ENCODE measurements at regions not wholly inside any gene's neighbourhood (a gene's known extent, or its start where the extent isn't known, plus 50 kb on each side); places are given as distances from the start of the nearest gene placed in this dataset.
"Not testable (repeated sequence)": the region's sequence is repeated elsewhere in the genome, so short reads cannot be mapped to it uniquely, and the experiment has no call there.

DNA sequence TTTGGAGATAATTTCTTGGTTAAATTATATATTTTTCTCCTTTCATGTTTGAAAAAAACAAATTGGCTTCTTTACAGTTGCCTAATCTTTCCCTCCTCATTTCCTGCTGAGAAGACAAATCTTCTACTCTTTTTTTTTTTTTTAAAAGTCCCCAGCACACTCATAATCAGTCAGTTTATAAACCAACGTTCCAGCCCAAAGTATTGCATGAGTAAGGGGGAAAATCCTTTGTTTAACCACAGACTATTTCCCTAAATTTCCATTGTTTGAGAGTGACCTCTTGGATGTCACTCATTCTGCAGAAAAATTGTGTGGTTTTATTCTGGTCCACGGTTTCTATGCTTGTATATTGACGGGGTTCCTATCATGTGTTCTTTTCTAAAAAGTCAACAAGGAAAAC lies 55.1 kb upstream of the TLR4 start:
- no peak for DNase-seq

DNA sequence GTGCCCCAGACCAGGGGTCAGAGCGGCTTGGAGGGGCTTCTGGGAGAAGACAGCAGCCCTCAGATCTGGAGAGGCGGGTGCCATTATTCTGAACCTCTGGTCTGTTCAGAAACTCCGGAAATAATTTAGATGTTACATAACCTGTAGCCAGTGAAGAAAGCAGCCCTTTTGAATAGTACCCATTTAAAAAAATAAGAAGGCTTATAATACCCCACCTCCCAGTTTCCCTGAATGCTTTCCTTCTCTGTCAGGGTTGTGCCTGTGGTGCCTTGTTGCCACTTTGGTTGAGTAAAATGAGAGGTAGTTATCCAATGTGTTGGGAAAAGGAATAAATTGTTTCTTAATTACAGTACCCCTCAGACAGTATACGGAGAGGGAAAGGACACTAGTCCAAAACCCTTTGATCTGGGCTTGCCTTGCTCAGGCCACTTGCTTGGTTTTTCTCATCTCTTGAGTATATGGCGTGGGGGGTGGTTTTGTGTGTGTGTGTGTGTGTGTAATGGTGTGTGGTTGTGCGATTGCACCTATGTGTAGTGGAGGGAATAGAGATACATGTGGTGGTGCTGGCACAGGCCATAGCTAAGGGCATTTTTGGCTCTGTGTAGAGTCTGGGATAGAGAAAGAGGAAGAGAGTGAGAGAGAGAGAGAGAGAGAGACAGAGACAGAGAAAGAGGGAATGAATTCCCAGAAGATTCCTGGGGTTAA lies 59.1 kb upstream of the TLR4 start:
- DNase-seq = no peak

DNA sequence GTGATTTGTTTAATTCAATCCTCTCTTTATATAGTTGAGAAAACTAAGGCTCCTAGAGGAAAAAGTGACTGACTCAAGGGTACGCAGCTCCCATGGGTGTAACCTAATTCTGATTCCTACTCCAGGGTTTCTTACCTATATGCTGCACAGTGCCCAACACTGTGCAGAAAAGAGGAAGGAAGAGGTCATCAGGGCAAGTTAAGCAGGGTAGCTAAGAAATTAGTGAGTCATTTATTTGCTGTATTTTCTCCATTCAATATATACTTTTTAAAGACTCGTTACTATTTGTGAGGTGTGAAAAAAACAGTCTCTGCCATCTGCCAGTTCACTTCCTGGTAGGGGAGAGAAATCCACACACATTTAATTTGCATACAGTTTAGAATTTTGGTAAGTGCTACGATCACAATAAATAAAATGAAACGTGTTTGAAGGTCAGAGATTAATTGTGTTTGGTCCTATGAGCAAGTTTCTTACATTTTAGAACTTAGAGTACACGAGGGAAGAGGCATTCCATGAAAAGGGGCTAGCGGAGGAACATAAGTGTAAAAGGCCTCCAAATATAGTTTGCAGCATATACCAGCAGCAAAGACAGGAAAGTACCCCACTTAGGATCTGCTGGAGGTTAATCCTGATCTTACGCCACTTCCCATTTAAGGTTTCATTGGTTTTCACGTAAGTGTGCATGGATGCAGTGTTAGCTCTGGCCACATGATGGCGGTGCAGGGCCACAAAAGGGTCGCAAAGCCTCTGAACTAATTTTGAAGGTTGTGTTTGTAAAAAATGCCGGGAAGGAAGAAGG lies 59.9 kb upstream of the TLR4 start:
- peak; percentile 20 for DNase-seq

DNA sequence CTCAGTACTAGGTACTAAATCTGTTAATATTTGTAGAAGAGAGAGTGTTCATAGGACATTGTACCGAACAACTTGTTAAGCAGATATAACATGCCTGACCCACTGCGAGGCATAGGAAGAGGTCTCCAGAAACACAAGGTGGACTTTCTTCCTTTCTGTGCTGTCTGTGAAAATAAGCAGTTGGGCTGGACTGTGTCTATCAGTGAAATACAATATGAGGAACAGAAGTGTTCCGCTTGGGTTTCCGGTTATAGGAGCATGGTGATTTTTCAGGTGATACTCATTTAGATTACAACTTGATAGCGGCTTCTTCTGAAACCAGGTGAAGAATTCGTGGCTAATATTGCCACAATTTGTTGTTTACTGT lies 60.9 kb upstream of the TLR4 start:
- no peak for DNase-seq

DNA sequence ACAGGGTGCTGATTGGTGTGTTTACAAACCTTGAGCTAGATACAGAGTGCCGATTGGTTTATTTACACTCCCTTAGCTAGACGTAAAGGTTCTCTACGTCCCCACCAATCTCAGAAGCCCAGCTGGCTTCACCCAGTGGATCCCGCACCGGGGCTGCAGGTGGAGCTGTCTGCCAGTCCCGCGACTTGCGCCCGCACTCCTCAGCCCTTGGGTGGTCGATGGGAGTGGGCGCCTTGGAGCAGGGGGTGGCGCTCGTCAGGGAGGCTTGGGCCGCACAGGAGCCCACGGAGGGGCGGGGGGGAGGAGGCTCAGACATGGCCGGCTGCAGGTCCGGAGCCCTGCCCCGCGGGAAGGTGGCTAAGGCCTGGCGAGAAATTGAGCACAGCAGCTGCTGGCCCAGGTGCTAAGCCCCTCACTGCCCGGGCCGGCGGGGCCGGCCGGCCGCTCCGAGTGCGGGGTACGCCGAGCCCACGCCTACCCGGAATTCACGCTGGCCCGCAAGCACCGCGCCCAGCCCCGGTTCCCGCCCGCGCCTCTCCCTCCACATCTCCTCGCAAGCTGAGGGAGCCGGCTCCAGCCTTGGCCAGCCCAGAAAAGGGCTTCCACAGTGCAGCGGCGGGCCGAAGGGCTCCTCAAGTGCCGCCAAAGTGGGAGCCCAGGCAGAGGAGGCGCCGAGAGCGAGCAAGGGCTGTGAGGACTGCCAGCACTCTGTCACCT lies 61.5 kb upstream of the TLR4 start:
- not testable (repeated sequence) for DNase-seq

DNA sequence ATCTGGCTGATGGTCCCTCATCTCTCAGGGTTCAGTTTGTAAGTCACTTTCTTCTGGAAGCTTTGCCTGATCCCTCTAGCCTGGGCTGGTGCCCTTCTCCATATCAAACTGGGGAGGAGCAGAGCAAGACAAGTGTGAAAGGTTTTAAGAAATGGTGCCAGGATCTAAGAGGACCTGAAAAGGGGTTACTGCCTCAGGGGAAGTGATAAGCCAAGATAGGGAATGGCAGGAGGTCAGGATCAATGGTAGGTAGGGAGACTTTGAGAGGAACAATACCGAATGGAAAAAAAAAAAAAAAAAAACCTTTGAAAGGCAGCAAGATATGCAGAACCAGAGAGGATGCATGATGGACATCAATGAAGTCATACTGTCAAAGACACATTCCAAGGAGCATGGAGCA lies 67.5 kb upstream of the TLR4 start:
- DNase-seq = no peak

DNA sequence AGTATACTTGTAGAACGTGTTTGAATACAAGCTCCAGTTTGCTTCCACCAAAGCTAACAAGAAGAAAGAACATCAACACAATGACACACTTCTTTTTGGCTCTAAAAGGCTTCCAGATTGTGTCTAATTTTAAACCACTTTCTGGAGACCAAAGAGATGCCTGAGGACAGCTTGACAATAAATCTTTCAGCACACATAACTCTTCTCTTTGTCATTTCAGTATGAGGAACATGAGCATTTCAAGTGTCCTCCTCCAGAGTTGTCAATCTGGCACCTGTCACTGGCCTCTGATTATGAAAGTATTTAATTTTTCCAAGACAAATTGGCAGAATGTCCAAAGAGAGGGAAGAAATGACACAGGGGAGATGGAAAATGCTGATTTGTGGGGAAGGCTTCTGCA lies 79.0 kb upstream of the TLR4 start:
- peak; percentile 69 for DNase-seq

DNA sequence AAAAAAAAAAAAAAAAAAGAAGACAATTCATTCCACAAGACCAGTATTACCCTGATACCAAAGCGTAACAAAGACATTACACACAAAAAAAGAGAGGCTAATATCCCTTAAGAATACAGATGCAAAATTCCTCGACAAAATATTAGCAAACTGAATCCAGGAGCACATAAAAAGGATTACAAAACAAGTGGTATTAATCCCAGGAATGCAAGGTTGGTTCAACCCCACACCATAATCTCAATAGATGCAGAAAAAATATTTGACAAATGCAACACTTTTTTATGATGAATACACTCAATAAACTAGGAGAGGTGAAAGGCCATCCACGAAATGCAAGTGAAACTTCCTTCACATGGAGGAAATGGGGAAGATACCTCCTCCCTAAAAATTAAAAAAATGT lies 80.1 kb upstream of the TLR4 start:
- DNase-seq = no peak

DNA sequence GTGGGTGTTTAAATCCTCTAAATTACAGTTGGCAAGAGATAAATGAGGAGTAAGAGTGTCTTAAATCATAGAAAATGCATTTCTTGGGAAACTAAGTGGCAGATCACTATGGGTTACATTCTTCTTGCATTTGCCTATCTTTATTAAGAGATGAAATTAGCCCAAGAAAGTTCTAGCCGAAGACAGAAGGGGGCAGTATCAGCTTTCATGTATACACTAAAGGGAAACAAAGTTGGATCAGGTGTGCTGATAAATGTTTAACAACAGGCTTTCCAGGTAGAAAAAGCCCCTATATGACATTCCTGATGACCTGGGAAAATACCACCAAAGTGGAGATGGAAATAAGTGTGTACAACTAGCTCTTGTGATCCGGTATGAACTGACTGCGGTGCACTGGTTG lies 81.9 kb upstream of the TLR4 start:
- DNase-seq = no peak

DNA sequence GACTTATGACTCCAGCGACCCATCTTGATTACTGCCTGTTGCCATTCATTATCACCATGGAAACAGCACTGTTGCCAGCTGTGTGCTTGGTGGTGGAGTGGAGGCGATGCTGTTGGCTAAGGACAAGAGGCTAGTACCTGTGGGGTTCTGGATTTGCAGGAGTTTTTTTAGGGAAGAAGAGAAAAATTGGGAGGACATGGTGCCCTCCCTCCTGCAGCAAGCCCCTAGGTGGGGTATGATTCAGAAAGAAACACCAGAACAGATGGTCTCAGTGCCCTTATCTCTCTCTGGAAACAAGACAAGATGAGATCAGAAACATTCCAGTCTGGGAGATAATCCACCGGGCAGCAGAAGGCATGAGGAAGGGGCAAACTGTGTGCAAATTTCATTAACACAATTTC lies 87.8 kb upstream of the TLR4 start:
- DNase-seq = peak; percentile 17

DNA sequence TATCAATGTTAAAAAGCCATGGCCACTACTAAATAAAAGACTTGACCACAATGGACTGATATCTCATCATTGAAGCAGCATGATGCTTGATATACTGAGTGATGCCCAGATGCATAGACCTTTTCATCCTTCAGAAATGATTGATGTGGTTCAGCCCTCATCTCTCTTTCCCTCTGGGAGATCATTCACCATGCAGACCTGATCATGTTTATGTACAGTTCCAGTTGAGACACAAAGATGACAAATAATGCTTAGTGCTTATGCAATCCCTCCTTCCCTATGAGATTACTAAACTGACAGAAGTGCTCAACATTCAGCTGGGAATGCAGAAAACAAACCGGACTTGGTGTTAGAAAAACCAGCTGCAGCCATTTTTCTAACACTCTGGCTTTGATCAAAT lies 91.9 kb upstream of the TLR4 start:
- no peak for DNase-seq

DNA sequence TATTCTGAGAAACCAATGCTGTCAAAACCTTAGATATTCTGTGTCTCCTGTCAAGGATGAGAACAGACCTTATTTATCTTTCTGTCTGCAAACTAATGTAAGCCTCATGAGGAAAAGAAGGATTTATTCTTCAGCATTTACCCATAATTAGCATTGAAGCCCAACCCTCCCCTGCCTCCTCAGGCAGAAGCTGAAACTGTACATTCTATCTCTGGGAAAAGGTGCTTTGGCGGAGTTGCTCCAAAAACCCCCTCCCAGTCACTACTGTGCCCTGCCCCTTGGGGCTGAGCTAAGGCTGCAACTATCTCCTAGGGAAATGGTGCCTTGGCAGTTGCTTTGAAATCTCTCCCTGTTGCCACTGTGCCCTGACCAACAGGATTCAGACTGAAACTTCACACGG lies 106.2 kb upstream of the TLR4 start:
- no peak for DNase-seq

DNA sequence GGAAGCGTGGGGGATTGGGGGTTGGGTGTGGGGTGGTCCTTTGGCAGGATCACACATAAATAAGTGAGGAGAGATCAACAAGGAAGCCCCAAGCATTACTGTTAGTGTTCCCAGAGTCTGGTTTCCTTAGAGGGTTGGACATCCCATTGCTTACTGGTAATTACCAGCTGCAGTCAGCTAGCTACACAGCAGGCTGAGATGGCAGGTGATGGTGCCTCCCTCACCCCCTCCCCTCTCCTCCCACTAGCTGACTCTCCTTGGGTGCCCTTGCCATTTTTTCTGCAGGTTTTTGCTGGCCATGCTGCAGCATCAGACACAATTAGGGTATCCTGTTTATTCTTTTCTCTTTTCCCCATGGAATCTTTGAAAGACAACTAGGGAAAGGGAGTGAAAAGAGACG lies 107.5 kb upstream of the TLR4 start:
- no peak for DNase-seq

DNA sequence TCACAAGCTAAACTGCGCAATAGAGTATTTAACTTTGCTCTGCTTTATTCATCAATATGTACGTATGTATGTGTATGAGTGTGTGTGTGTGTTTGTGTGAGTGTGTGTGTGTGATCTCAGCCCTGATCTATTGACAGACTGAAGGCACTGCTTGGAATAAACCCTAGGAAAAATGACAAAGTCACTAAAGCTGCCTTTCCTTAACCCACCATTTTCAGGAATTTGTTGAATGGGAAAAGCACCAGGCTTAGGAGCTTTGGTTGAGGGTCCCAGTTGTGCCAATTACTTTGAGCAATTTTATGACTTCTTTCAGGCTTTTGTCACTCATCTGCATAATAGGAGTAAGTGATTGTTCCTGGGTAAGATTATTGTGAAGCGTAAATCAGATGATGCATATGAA lies 108.6 kb upstream of the TLR4 start:
- no peak for DNase-seq

DNA sequence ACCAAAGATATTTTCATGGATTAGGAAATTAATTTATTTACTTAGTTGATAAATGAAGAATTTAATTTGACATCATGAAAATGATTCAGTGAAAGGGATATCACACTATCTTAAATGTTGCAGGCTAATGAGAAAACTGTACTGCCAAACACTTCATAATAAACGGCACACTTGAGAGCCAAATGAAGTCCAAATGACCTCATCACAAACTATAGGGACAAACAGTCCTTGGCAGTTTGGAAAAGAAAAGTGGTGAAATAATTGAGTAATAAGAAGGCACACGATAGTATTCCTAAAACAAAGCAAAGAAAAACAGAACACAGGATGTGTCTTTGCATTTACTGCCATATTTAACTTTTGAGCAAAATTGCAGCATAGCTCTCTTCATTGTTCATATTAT lies 116.9 kb upstream of the TLR4 start:
- no peak for DNase-seq

DNA sequence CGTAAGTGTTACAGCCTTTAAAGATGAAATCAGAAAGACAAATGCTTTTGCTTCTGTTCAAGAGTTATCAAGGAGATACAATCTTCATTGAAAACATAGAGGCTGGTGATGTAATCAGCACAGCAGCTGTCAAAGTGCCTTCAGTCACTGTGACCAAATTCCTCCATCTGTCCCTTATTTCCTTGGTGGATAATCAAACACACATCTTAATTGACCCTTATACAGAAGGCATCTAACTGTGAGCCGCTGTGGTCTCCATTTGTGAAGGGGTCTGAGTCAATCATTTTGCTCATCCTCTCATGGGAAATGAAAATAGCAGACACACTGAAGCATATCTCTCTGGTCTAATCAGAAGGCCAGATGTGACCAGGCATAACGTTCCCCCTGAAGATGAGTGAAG lies 130.1 kb upstream of the TLR4 start:
- DNase-seq = no peak

DNA sequence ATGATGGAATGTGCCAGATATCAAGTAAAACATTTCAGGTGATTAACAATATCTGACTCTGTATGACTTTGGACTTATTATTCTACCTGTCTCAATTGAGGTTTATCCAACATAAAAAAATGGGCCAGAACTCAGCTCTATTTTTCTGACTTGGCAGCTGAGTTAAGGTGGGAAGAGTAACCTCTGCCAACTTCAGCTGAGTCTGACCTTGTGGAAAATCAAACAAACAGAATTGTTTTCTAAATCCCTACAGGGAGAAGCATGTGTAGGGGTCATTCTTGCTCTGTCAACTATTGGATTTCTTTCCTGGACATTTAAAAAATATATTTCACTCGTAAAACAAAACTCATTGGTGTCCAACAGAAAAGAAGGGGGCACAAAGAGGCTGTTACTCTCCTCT lies 139.4 kb upstream of the TLR4 start:
- no peak for DNase-seq

DNA sequence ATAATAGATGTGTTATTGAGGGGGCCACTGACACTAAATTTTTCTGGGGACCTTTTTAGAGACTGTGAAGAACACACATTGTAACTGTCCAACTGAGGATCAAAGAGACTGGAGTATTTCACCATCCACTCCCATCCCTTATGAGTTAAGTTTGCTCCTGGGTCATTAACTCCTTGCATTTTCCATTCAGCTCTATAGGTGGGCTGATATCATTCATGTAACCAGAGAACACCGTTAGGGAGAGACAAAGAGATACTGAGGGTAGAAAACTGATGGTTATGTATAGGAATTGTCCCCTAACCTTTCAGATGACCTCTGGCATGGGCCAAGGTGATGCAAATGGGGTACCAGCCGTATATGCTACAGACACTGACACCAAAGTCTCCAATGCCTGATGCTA lies 142.4 kb upstream of the TLR4 start:
- DNase-seq = no peak

DNA sequence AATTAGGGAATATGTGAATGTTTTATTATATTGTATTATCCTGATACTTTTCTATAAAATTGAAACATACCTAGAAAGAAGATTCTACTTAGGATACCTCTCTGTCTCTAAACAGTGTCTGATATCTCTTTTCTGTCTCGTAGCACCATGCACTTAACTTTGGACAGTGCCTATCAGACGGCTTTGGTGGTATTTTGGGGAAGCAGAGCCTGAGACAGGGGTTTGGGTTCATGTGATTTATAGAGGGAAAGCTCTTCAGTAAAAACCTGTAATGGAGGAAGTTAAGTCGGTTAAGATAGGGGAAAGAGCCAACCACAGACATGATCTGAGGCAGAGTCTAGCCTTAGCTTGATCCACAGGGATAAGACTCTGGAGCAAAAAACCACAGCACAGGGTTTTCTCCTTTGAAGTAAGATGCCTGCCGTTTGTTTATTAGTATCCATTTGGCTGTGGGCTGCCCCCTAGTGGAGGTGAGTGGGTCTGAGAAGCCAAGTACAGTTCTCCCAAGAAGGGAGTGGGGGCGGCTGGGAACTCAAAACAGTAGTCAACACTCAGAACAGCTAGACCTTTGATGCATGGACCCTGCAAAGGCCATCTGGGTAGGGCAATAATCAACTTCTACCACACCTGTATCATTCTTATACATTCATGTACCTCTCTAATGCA lies 141.2 kb upstream of the ASTN2 start:
- no peak for DNase-seq

DNA sequence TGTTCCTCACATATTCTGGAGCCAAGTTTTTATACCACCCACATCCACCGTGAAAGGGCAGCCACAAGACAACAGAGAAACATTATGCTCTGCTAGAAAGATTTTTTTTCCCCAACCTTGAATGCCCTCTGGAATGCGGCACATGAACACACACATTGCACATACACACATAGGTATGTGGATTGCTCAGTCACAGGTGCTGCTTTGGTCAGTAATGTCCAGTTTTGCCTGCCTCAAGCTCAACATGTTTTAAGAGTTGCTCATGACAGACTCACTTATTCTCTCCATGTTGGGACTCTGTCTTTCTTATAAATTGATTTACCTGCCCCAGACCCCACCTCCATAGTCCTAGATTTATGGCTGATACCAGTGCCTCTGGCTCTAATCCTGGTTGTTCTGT lies 138.0 kb upstream of the ASTN2 start:
- DNase-seq = no peak

DNA sequence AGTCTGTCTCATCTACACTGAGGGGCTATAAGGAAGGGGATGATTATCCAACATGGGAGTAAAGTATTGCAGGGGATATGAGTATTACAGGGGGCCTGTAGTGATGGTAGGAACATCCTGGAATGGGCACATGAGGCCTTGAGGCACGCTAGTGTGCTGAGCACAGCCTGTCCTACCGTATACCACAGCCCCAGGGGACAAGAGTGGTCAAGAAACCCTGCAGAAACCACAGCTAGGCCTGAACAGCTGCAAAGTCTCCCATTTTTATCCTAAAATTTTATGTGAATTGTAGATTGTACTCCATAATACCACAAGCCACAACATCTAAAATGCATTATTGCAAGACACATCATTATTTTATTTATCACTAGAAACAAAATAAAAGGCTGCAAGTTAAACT lies 136.3 kb upstream of the ASTN2 start:
- no peak for DNase-seq

DNA sequence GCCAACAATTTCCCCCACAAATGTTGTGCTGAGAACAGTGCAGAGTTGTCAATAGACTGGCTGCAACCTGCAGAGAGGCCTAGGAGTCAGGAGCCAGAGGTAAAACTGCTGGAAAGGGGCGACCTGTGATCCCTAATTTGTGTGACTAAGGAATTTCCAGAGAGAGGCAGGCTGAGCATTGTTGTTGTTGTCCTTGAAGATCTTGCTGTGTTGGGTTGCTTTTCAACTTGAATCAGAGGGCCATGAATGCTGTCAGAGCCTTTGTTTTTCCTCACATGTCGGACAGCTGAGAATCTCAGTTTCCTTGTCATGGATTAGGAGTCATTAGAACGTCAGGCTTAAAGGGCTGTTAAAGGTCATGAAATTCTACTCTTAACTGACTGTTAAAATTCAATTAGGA lies 134.6 kb upstream of the ASTN2 start:
- DNase-seq = no peak

DNA sequence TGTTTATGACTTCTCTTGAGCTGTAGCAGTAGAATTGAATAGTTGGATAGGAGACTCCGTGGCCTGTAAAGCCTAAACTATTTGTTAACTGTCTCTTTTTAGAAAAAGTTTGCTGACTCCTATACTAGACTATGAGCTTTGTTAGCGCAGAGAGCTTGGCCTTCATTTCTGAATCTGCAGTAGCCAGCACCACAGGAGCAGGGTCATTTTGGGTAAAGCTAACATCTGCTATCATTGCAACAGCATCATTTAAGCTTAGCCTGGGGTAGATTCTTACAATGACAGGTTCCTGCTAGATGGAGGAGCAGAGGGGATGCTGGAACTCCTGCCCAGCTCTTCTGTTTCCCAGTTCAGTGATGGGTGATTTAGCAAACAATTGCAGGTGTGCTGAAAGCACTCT lies 133.7 kb upstream of the ASTN2 start:
- no peak for DNase-seq

DNA sequence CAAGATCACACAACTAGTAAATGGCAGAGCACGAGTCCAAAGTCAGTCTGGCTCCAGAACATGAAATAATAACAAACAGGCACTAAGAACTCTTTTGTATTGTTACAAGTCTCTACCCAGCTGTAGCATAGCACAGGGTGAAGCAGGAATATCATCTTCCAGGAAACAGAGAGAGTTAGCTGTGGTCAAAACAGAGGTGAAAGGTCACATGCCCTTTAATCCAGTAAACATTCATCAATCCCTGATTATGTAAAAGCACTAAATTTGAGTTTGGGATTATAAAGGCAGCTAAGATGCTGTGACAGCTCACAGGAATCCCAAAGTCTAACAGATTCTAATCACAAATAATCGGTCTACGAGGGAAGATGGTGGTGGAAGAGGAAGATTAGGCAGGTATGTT lies 133.0 kb upstream of the ASTN2 start:
- DNase-seq = no peak

Measured in NCI-H446 treated with DMSO at 0.1 percent for 48 hours (cell line).